Uterus (tissue), 2 donors: ENCODE measurements at regions not wholly inside any gene's neighbourhood (a gene's known extent, or its start where the extent isn't known, plus 50 kb on each side); places are given as distances from the start of the nearest gene placed in this dataset.

Source experiments
- POLR2A ChIP-seq, 2 donors: fragments of 450-650 bp; IDR thresholded peaks; one replicate each; pipeline ENCODE4 v1.6.1; 2016; ENCODE audit warnings: antibody characterized with exemption in 2 of 2, mild to moderate bottlenecking in 1 of 2, moderate library complexity in 1 of 2
- TF ChIP-seq, protein P1 (sequence below), 4 experiments: fragments of 200-600 bp in 2 of 4; fragments of 450-650 bp in 2 of 4; sonication (generic) in 2 of 4; IDR thresholded peaks; one replicate each; pipeline ENCODE4 v1.5.1; 2016 to 2019; ENCODE audit warnings: antibody characterized with exemption in 4 of 4, mild to moderate bottlenecking in 2 of 4, moderate library complexity in 1 of 4

DNA sequence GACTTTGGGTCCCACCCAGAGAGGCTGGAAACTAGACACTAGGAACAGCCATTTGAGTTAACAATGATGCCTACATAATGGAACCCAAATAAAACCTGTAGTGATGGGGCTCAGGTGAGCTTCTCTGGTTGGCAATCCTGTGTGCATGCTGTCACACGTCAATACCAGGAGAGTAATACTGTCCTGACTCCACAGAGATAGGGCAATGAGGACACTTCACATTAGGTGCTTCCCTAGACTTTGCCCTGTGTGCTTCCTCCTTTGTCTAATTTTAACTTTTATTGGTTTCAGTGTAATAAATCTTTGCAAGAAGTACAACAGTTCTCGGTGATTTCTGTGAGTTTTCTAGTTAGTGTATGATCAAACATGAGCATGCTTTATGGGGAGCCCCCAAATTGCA is 281.8 kb upstream of the ARRDC4 start:
- TF ChIP-seq, protein P1, sequence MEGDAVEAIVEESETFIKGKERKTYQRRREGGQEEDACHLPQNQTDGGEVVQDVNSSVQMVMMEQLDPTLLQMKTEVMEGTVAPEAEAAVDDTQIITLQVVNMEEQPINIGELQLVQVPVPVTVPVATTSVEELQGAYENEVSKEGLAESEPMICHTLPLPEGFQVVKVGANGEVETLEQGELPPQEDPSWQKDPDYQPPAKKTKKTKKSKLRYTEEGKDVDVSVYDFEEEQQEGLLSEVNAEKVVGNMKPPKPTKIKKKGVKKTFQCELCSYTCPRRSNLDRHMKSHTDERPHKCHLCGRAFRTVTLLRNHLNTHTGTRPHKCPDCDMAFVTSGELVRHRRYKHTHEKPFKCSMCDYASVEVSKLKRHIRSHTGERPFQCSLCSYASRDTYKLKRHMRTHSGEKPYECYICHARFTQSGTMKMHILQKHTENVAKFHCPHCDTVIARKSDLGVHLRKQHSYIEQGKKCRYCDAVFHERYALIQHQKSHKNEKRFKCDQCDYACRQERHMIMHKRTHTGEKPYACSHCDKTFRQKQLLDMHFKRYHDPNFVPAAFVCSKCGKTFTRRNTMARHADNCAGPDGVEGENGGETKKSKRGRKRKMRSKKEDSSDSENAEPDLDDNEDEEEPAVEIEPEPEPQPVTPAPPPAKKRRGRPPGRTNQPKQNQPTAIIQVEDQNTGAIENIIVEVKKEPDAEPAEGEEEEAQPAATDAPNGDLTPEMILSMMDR (IDR thresholded peaks at IDR 0.05): no peak
- TF ChIP-seq POLR2A (IDR thresholded peaks at IDR 0.05): no peak
